Mammary epithelial cell (primary cell): ENCODE measurements at regions not wholly inside any gene's neighbourhood (a gene's known extent, or its start where the extent isn't known, plus 50 kb on each side); places are given as distances from the start of the nearest gene placed in this dataset.

Experiments used
- CTCF ChIP-seq, 2 donors: IDR thresholded peaks in 1 of 2; conservative IDR thresholded peaks in 1 of 2; 2 replicates each; pipeline ENCODE4 v1.5.1; 2011 to 2012; ENCODE audit warnings: inconsistent platforms in 2 of 2, low read length in 2 of 2, mild to moderate bottlenecking in 2 of 2, control low read depth in 1 of 2, low read depth in 1 of 2; ENCODE audit not compliant: insufficient read depth in 1 of 2; ENCODE audit errors: extremely low read depth in 1 of 2
- EZH2 ChIP-seq: IDR thresholded peaks from 2 replicates; pipeline ENCODE4 v1.6.1; 2012; ENCODE audit warnings: low read length, inconsistent platforms, borderline replicate concordance

- no peak for TF ChIP-seq CTCF (conservative IDR thresholded peaks at IDR 0.05 in 1 of 2, IDR thresholded peaks at IDR 0.05 in 1 of 2; ENCODE audit: extremely low read depth in 1 of 2, insufficient read depth in 1 of 2, low read depth in 1 of 2, low read length in 2 of 2)
- TF ChIP-seq EZH2: no peak
Measured at GRCh38 chr11:134761926-134762247, 349.8 kb upstream of the B3GAT1 start.
